ENCODE measurements at regions not wholly inside any gene's neighbourhood (a gene's known extent, or its start where the extent isn't known, plus 50 kb on each side); places are given as distances from the start of the nearest gene placed in this dataset.
"Not testable (repeated sequence)": the region's sequence is repeated elsewhere in the genome, so short reads cannot be mapped to it uniquely, and the experiment has no call there.

- DNase-seq (ENCODE audit: low spot score) = no peak
These were observed 92.4 kb upstream of the TGM3 start for GRCh38 chr20:2203436-2203835.

- DNase-seq (ENCODE audit: low spot score) = no peak
These were observed 91.8 kb upstream of the TGM3 start for GRCh38 chr20:2204021-2204420.

DNA sequence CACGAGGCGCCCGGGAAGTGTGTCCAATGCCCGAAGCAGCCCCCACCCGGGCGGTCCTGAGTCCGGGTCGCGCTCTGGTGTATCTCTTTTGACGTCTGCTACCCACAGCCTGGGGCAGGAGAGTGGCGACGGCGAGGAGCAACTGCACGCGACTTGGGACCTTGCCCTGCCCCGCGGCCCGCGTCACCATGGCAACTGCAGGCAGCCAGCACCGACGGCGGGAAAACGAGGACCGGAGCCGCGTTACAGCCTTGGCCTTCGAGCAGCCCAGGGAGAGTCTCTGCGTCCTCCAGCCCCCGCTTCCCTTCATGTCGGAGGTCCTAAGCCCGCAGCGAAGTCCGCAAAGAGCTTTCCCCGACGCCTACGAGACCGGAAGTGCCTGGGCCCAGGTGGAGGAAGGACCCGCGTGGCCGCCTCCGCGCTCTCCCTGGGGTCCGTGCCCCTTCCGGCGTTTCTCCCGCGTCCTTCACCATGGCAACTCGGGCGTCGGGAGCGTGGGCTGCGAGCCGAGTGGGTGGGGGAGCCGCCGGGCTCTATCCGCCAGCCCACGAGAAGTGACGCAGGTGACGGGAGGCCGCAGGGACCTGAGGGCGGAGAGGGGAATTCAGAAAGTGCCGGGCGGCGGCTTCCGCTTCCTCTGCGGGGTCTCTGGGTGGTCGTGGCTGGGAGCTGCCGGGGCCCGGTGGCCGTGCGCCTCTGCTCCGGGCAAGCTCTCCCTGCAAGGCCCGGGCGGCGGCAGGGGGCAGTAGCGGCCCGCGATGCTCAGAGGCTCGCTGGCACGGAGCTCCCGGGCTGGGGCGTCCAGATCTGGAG lies 88.6 kb upstream of the TGM3 start:
- DNase-seq (ENCODE audit: low spot score) = peak; percentile 68

DNA sequence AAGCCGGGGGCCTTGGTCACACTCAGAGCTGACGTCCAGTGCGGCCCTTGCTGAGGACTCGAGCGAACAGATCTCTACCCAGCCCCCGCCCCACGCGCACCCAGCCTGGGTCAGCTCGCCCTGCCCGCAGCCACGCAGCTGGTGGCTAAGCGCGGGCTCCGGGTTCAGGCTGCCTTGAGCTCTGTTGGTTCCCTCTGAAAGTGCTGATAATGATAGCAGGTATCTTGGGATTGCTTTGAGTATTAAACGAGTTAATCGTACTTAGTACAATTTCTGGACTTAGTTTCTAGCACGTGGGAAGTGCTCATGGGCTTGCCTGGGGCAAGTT lies 88.1 kb upstream of the TGM3 start:
- DNase-seq (ENCODE audit: low spot score) = no peak

DNA sequence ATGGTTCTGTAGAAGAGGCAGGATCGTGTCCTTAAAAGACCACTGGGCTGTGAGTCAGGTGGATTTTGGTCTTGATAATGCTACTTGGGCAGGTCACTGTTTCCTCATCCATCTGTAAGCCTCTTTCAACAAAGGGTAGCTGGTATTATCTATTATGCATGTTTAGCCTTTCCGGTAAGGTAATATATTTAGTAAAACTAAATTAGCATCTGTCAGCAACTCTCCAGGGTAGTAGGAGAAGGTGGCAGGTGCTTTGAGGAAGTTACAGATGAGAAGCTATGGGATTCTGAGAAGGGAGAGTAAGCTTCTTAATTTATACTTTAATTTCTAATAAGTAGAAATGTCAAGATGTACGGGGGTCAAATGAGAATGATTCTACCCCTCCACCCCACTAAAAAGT lies 86.9 kb upstream of the TGM3 start:
- DNase-seq (ENCODE audit: low spot score) = no peak

DNA sequence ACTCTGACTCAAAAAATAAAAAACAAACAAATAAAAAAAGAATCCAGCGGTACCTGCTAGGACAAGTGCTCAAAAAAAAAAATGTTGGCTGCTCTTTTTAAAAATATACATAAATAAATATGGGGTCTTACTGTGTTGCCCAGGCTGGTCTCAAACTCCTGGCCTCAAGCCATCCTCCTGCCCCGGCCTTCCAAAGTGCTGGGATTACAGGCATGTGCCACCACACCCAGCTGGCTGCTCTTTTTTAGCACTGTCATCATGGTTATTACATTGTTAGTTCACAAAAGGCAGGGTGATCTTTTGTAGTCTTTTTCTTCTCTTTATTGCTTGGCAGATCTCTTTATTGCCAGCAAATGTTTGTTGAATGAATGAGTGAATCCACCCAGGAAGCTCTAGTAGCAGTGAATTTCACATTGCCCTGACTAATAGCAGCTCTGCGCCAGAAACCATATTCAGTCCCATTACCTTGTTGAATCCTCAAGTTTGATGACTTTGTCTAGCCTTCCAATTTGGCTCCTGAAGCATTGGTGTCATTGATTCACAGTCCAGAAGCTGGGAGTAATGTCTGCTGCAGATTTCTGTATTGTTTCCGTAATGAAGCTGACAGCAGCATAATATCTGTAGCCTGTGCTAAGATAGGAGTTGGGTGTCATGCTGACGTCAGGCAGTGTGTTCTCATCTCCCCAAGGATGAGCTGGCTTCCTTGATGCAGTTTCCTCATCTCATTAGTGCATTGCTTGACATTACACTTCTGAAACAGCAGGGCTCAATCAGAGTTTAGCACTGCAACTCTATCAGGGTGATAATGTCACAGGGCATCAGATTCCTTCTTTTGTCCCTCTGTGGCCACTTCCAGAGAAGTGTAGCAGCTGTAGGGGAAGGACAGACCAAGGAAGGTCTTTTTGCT lies 84.9 kb upstream of the TGM3 start:
- no peak for DNase-seq (ENCODE audit: low spot score)

GRCh38 chr20:2212456-2213015 lies 83.3 kb upstream of the TGM3 start:
- no peak for DNase-seq (ENCODE audit: low spot score)

DNA sequence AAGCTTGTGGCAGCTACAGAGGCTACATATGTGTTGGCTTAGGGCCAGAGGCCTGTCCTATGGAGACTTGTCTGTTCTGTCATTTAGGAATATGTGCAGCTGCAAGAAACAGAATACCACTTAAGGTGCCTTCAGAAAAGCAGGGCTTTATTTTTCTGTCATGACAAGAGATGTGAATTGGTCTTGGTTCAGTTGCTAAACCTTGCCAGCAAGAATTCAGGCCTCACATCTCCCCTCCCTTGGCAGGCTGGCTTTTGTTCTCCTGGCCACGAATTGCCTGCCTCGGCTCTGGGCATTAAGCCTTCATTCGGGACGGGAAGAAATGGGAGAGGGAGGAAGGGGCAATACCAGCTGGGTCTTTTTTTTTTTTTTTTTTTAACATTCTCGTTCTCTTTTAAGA lies 82.4 kb upstream of the TGM3 start:
- DNase-seq (ENCODE audit: low spot score) = no peak

DNA sequence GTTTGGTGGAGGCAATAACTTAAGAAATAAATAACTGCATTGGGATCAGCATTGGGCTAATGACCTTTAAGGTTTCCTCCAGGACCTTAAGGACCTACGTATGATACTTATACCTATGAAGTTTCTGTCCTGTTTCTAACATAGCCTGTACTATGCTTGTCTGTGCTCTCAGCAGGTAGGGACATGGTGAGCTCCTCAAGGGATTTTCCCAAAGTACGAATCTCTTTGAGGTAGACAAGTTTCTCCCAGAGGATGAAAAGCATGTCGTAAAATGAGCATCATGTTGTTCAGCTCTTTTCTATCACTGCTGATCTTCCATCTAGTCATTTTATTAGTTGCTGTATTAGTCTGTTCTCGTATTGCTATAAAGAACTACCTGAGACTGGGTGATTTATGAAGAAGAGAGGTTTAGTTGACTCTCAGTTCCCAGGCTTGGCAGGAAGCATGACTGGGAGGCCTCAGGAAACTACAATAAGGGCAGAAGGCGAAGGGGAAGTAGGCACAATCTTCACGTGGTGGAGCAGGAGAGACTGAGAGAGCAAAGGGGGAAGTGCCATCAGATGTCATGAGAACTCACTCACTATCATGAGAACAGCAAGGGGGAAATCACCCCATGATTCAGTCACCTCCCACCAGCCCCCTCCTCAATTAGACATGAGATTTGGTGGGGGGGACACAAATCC lies 77.8 kb upstream of the TGM3 start:
- no peak for DNase-seq (ENCODE audit: low spot score)

DNA sequence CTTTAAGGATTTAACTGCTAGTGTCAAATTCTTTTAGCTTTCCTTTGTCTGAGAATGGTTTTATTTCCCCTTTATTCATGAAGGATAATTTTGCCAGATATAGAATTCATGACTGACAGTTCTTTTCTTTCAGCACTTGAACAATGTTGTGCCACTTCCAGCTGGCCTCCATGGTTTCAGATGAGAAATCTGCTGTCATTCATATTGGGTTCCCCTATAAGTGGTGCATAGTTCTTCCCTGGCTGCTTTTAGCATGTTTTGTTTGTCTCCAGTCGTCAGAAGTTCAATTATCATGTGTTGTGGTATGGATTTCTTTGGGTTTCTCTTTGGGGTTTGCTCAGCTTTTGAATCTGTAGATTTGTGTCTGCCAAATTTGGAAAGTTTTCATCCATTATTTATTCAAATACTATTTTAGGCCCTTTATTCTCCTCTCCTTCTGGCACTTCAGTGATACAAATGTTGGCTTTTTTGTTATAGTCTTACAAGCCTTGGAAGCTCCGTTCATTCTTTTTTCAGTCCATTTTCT lies 76.3 kb upstream of the TGM3 start:
- DNase-seq (ENCODE audit: low spot score) = no peak

DNA sequence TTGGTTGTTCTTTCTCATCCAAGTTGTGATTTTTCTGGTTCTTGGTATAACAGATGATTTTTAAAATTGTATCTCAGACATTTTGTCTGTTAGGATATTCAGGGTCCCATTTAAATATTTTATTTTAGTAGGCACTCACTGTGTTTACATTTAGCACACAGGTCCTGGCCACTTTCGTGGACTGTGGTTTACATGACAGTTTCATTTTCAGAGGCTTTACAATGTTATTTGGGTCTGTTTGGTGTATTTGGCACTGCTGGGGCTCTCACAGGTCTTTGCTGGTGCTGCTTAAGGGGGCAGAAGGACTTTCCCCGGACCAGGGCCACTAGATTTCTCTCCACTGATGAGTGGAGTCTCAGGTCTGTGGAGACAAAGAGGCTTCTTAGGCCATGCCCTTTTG lies 75.5 kb upstream of the TGM3 start:
- DNase-seq (ENCODE audit: low spot score) = no peak

DNA sequence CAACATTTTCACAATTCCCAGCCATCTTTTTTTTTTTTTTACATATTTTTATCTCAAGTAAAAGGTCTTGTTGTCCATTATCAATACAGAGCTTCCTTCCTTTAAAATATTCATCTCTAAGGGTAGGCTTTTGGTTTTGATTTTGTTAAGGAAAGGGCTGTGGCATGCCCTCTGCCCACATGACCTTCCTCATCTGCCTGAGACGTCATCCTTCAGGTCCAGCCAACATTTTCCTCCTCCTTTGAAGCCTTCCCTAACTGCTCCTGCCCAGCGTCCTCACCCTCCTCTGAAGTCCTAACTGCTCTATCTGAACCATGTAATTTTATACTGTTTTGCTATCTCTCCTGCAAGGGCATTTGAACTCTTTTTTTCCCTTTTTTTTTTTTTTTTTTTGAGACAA lies 73.9 kb upstream of the TGM3 start:
- DNase-seq (ENCODE audit: low spot score) = no peak

- no peak for DNase-seq (ENCODE audit: low spot score)
These were observed 72.0 kb upstream of the TGM3 start for GRCh38 chr20:2223558-2224367.

DNA sequence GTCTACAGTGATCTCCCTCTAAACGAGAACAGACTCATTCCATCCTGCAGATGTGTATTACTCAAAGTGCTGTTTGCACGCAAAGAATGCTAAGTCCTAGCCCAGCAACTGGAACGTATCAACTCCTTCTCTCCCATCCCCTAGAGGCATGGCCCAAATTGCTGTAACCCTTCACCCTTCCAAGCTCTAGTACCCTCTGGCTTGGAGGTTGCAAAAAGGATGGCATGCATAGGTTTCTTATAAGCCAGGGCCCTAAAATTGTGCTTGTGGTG lies 71.5 kb upstream of the TGM3 start:
- no peak for DNase-seq (ENCODE audit: low spot score)

DNA sequence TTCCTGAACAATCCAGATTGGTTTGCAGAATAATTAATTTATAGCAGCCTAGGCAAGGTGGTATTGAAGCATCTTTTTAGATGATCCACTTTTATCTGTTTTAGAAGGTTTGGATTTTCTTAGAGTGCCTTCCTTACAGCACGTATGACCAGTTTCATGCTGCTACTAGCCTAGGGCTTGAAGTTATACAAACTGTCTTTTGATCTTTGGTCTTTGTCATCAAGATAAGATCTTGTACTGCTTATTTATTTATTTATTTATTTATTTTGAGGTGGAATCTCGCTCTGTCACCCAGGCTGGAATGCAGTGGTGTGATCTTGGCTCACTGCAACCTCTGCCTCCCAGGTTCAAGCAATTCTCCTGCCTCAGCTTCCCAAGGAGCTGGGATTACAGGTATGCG lies 68.5 kb upstream of the TGM3 start:
- DNase-seq (ENCODE audit: low spot score) = not testable (repeated sequence)

DNA sequence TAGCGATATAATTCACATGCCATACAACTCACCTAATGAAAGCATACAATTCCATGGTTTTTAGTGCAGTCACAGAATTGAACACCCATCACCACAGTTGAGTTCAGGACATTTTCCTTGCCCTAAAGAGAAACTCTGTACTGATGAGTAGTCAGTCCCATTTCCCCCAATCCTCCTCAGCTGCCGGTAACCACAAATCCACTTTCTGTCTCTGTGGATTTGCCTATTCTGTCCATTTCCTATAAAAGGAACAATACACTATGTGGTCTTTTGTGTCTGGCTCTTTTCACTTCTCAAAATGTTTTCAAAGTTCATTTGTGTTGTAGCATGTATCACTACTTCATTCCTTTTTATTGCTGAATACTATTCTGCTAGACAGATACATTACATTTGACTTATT lies 67.9 kb upstream of the TGM3 start:
- no peak for DNase-seq (ENCODE audit: low spot score)

DNA sequence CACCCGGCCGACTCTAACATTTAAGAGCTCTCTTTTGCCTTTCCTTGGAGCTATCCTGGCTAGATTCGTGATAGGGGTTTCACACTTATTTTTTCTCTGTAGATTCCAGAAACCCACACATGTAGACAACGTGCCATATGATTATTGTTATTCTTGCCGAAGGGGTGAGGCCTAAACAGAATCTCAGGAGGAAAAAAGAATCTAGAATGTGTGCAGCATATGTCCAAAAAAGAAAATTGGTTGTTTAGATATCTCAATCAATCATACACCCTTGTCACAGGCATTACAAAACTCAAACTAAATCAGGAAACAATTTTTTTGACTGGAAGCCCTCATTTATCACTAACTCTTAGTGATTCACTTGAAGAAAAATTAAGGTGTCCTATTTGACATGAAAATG lies 66.9 kb upstream of the TGM3 start:
- no peak for DNase-seq (ENCODE audit: low spot score)

DNA sequence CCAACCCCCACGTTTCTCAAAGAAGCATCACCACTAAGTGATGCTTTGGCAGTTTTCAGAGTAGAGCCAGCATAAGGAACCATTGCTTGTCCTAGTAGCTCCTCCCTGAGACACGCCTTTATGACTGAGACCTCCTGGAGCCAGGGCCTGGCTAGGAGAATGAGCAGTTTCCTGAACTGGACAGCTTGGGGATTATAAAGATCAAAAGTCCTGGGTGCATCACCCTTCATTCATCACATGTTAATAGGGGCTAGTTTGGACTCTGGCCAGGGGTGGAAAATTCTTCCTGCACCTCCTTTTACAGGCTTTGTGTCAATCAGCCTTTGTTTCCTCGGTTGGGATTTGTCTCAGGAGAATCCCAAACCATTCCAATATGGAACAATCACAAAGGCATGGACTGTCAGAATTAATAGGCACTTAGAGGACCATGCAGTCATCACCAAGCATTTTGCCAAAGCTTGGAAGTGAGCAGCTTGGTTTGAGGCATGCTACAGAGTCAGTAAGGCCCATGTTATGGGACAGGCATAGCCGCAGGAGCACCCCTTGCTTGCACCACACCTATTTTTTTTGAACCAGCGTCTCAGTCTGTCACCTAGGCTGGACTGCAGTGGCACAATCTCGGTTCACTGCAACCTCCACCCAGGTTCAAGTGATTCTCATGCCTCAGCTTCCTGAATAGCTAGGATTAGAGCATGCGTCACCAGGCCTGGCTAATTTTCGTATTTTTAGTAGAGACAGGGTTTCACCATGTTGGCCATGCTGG lies 64.9 kb upstream of the TGM3 start:
- no peak for DNase-seq (ENCODE audit: low spot score)

- DNase-seq (ENCODE audit: low spot score) = no peak
These were observed 64.1 kb upstream of the TGM3 start for GRCh38 chr20:2231701-2232100.

GRCh38 chr20:2234598-2235191 lies 61.1 kb upstream of the TGM3 start:
- no peak for DNase-seq (ENCODE audit: low spot score)

Measured in ureter (tissue), 1 donor.